Activated naive CD8-positive, alpha-beta T cell (primary cell): ENCODE measurements at regions not wholly inside any gene's neighbourhood (a gene's known extent, or its start where the extent isn't known, plus 50 kb on each side); places are given as distances from the start of the nearest gene placed in this dataset.

Source experiments
- H3K27ac Mint-ChIP-seq: one replicate; pipeline ENCODE4 v1.8.0; 2021; ENCODE audit warnings: mixed read lengths
- H3K27me3 Mint-ChIP-seq: one replicate; pipeline ENCODE4 v1.8.0; 2021; ENCODE audit warnings: mixed read lengths
- H3K36me3 Mint-ChIP-seq: one replicate; pipeline ENCODE4 v1.8.0; 2021; ENCODE audit warnings: mixed read lengths
- H3K4me1 Mint-ChIP-seq: one replicate; pipeline ENCODE4 v1.8.0; 2021; ENCODE audit warnings: low read depth, mixed read lengths
- H3K4me3 Mint-ChIP-seq: one replicate; pipeline ENCODE4 v1.8.0; 2021; ENCODE audit warnings: mild to moderate bottlenecking, mixed read lengths
- H3K9me3 Mint-ChIP-seq: one replicate; pipeline ENCODE4 v1.8.0; 2021; ENCODE audit warnings: low read depth, mixed read lengths

- no peaks in the 10 kb centered on the region for H3K9me3 Mint-ChIP-seq
Measured at GRCh38 chr16:86366481-86366880, 143.8 kb upstream of the FOXF1 start.

GRCh38 chr16:86367291-86368072, 142.8 kb upstream of the FOXF1 start:
- Mint-ChIP-seq H3K4me1 (no peaks in the 10 kb centered on the region), H3K27ac (no peak overlapping the region), H3K4me3 (no peak overlapping the region), H3K9me3 (no peaks in the 10 kb centered on the region), H3K36me3 (no peaks in the 10 kb centered on the region), H3K27me3 (peaks cover 7% of the 10 kb centered on the region)

More at GRCh38 chr16:86366481-86366880, 143.8 kb upstream of the FOXF1 start:
- H3K36me3 Mint-ChIP-seq: no peaks in the 10 kb centered on the region
- peaks cover 9% of the 10 kb centered on the region for H3K27me3 Mint-ChIP-seq
- H3K27ac Mint-ChIP-seq: no peak overlapping the region
- no peaks in the 10 kb centered on the region for H3K4me1 Mint-ChIP-seq
- H3K4me3 Mint-ChIP-seq: no peak overlapping the region

GRCh38 chr16:86368261-86368660, 142.1 kb upstream of the FOXF1 start:
- Mint-ChIP-seq H3K4me1 (no peaks in the 10 kb centered on the region), H3K4me3 (no peak overlapping the region), H3K9me3 (no peaks in the 10 kb centered on the region), H3K27me3 (peaks cover 4% of the 10 kb centered on the region), H3K27ac (no peak overlapping the region), H3K36me3 (no peaks in the 10 kb centered on the region)

GRCh38 chr16:86370062-86370461, 140.3 kb upstream of the FOXF1 start:
- peaks cover 2% of the 10 kb centered on the region for H3K27me3 Mint-ChIP-seq
- H3K4me3 Mint-ChIP-seq: no peak overlapping the region
- no peak overlapping the region for H3K27ac Mint-ChIP-seq

GRCh38 chr16:86371083-86371803, 139.1 kb upstream of the FOXF1 start:
- Mint-ChIP-seq H3K36me3 (no peaks in the 10 kb centered on the region), H3K9me3 (no peaks in the 10 kb centered on the region), H3K4me1 (no peaks in the 10 kb centered on the region), H3K27me3 (peaks cover 4% of the 10 kb centered on the region), H3K27ac (no peak overlapping the region), H3K4me3 (no peak overlapping the region)

More at GRCh38 chr16:86370062-86370461, 140.3 kb upstream of the FOXF1 start:
- Mint-ChIP-seq H3K4me1 (no peaks in the 10 kb centered on the region), H3K36me3 (no peaks in the 10 kb centered on the region), H3K9me3 (no peaks in the 10 kb centered on the region)

- Mint-ChIP-seq H3K36me3 (no peaks in the 10 kb centered on the region), H3K27ac (no peak overlapping the region), H3K9me3 (no peaks in the 10 kb centered on the region), H3K27me3 (peaks cover 4% of the 10 kb centered on the region), H3K4me1 (no peaks in the 10 kb centered on the region), H3K4me3 (no peak overlapping the region)
Measured at GRCh38 chr16:86372193-86372592, 138.1 kb upstream of the FOXF1 start.

- Mint-ChIP-seq H3K4me3 (no peak overlapping the region), H3K36me3 (no peaks in the 10 kb centered on the region), H3K9me3 (no peaks in the 10 kb centered on the region), H3K4me1 (no peaks in the 10 kb centered on the region), H3K27ac (no peak overlapping the region), H3K27me3 (peaks cover 2% of the 10 kb centered on the region)
Measured at GRCh38 chr16:86373276-86373901, 136.9 kb upstream of the FOXF1 start.

GRCh38 chr16:86374603-86375130, 135.7 kb upstream of the FOXF1 start:
- H3K9me3 Mint-ChIP-seq: no peaks in the 10 kb centered on the region
- H3K27me3 Mint-ChIP-seq: peaks cover 2% of the 10 kb centered on the region
- no peak overlapping the region for H3K4me3 Mint-ChIP-seq

GRCh38 chr16:86375364-86375763, 135.0 kb upstream of the FOXF1 start:
- no peak overlapping the region for H3K4me3 Mint-ChIP-seq
- no peak overlapping the region for H3K27ac Mint-ChIP-seq
- H3K27me3 Mint-ChIP-seq: peaks cover 2% of the 10 kb centered on the region
- H3K4me1 Mint-ChIP-seq: no peaks in the 10 kb centered on the region
- no peaks in the 10 kb centered on the region for H3K9me3 Mint-ChIP-seq
- no peaks in the 10 kb centered on the region for H3K36me3 Mint-ChIP-seq

More at GRCh38 chr16:86374603-86375130, 135.7 kb upstream of the FOXF1 start:
- Mint-ChIP-seq H3K27ac (no peak overlapping the region), H3K4me1 (no peaks in the 10 kb centered on the region), H3K36me3 (no peaks in the 10 kb centered on the region)

GRCh38 chr16:86375851-86376250, 134.5 kb upstream of the FOXF1 start:
- no peak overlapping the region for H3K27ac Mint-ChIP-seq
- H3K9me3 Mint-ChIP-seq: no peaks in the 10 kb centered on the region
- H3K4me1 Mint-ChIP-seq: no peaks in the 10 kb centered on the region
- peaks cover 2% of the 10 kb centered on the region for H3K27me3 Mint-ChIP-seq
- H3K4me3 Mint-ChIP-seq: no peak overlapping the region
- no peaks in the 10 kb centered on the region for H3K36me3 Mint-ChIP-seq

GRCh38 chr16:86376837-86377236, 133.5 kb upstream of the FOXF1 start:
- no peaks in the 10 kb centered on the region for H3K36me3 Mint-ChIP-seq
- H3K27me3 Mint-ChIP-seq: peaks cover 5% of the 10 kb centered on the region
- no peak overlapping the region for H3K4me3 Mint-ChIP-seq
- no peaks in the 10 kb centered on the region for H3K9me3 Mint-ChIP-seq
- H3K27ac Mint-ChIP-seq: no peak overlapping the region
- H3K4me1 Mint-ChIP-seq: no peaks in the 10 kb centered on the region

- Mint-ChIP-seq H3K4me3 (no peak overlapping the region), H3K4me1 (no peaks in the 10 kb centered on the region), H3K27ac (no peak overlapping the region), H3K36me3 (no peaks in the 10 kb centered on the region), H3K27me3 (peaks cover 5% of the 10 kb centered on the region), H3K9me3 (no peaks in the 10 kb centered on the region)
Measured at GRCh38 chr16:86377251-86378022, 132.9 kb upstream of the FOXF1 start.

- H3K27ac Mint-ChIP-seq: no peak overlapping the region
- H3K36me3 Mint-ChIP-seq: no peaks in the 10 kb centered on the region
- no peaks in the 10 kb centered on the region for H3K4me1 Mint-ChIP-seq
- H3K4me3 Mint-ChIP-seq: no peak overlapping the region
- H3K9me3 Mint-ChIP-seq: no peaks in the 10 kb centered on the region
- H3K27me3 Mint-ChIP-seq: peaks cover 8% of the 10 kb centered on the region
Measured at GRCh38 chr16:86378128-86378527, 132.2 kb upstream of the FOXF1 start.

- H3K27ac Mint-ChIP-seq: no peak overlapping the region
Measured at GRCh38 chr16:86378831-86379504, 131.4 kb upstream of the FOXF1 start.

More at GRCh38 chr16:86378831-86379504, 131.4 kb upstream of the FOXF1 start:
- Mint-ChIP-seq H3K27me3 (peaks cover 12% of the 10 kb centered on the region), H3K36me3 (no peaks in the 10 kb centered on the region), H3K9me3 (no peaks in the 10 kb centered on the region), H3K4me3 (no peak overlapping the region), H3K4me1 (no peaks in the 10 kb centered on the region)
